Fibroblast of skin of right biceps (primary cell): ENCODE measurements at regions not wholly inside any gene's neighbourhood (a gene's known extent, or its start where the extent isn't known, plus 50 kb on each side); places are given as distances from the start of the nearest gene placed in this dataset.

Experiments
- DNase-seq: peaks from one replicate; pipeline ENCODE4 v3.0.0-alpha.2; 2013

DNA sequence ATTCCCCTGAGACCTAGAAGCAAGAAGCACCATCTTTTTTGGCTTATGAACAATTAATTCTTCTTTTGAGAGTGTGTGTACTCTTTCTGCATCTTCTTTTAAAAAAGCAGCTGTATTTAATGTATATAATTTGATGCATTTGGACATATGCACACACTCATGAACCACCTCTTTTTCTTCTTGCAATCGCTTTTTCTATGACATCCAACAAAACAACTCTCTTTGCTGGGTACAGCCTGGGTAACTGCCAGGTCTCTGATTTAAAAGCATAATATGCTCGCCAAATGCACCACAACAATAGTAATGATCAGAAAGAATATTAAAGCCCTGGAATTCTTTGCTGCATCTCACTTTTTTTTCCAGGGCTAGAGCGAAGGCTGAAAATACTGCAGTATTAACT is 97.3 kb downstream of the HAPSTR1 start:
- no peak for DNase-seq

DNA sequence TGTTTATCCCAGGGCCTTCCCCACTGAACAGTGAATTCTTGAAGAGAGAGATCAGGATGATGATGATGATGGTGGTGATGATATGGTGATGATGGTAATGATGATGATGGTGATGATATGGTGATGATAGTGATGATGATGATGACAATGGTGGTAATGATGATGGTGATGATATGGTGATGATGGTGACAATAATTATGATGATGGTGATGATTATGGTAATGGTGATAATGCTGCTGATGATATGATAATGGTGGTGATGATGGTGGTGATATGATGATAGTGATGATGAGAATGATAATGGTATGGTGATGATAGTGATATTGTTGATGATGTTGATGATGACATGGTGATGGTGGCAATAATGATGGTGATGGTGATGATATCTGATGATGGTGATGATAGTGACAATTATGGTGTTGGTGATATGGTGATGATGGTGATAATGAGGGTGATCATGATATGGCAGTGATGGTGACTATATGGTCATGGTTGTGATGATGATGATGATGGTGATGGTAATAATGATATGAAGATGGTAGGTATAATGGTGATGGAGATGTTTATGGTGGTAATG is 99.9 kb downstream of the HAPSTR1 start:
- DNase-seq = no peak

DNA sequence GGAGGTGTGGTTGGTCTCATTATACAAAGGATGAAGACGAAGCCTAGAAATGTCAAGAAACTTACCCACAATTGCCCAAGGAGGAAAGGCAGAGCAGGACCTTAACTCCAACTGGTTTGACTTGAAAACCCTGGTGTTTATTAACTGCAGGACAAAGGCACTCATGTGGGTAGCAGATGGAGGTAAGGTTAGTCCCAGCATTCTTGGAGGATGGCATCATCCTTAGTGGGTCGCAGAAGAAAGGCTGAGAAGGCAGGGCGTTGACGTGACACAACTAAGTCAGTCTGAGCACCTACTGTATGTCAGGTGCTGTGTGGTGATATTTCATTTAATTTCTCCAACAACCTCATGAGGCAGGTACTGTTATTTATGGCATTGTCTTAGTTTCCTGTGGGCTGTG is 101.3 kb downstream of the HAPSTR1 start:
- no peak for DNase-seq

DNA sequence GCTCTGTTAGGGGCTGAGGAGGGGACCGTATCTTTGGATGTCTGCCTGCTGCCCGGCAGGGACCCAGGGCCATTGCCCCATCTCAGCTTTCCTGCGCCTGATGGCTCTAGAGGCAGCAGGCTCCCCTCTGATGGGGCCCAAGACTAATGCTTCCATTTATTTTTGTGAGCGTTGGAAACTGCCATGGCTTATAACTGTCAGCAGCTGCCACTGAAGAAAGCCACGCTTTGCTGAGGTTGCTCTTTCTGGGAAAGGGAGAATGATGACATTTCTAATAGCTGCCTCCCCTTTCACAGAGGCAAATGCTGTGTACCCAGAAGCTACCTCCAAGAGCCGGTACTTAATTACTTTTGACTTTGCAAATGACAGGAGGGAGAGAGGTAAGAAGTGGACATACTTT is 103.8 kb downstream of the HAPSTR1 start:
- DNase-seq = no peak

DNA sequence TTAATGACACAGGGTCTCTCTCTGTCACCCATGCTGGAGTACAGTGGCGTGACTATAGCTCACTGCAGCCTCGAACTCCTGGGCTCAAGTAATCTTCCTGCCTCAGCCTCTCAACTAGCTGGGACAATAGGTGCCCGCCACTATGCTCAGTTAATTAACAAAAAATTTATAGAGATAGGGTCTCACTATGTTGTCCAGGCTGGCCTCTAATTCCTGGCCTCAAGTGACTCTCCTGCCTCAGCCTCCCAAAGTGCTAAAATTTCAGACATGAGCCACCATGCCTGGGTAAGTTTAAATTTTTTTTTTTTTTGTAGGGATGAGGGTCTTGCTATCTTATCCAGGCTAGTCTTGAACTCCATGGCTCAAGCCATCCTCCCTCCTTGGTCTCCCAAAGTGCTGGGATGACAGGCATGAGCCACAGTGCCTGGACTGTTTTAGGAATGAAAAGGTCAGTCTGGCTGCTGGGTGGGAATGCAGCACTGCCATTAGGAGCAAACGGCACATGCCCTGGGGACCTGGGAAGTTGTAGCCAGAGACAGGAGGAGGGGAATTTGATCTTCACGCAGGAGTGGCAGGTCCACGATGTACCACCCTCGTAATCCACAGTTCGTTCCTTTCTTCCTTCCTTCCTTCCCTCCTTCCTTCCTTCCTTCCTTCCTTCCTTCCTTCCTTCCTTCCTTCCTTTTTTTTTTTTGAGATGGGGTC is 106.7 kb downstream of the HAPSTR1 start:
- no peak for DNase-seq

DNA sequence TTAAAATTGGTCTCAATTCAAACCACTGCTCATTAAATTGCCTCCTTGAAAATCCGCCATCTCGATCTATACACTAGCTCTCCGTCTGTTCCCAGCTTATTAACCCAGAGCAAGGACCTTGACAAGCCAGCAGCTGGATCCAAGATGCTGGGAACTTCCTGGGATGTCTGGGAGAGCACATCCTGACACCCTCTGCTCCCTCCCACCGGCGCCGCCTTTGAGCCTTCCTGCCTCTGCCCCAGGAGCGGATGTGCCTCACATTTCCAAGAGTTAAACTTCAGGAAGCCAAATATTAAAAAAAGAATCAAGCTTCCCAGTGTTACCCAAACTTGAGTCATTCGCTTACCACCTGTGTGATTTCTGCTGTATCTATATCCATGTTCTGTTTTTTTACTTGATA is 107.9 kb downstream of the HAPSTR1 start:
- no peak for DNase-seq

DNA sequence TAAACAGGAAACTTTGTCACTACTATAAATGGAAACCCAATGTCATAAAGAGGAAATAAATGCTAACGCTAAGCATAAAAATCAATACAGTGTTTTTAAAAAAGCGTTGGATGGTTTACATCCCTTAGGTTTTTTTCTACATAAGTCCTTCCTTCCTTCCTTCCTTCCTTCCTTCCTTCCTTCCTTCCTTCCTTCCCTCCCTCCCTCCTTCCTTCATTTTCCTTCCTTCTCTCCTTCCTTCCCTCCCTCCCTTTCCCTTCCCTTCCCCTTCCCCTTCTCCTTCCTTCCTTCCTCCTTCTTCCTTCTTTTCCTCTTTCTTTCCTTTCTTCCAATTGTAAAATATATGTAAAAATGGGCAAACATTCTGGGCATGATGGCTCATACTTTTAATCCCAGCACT is 108.3 kb downstream of the HAPSTR1 start:
- DNase-seq = no peak

DNA sequence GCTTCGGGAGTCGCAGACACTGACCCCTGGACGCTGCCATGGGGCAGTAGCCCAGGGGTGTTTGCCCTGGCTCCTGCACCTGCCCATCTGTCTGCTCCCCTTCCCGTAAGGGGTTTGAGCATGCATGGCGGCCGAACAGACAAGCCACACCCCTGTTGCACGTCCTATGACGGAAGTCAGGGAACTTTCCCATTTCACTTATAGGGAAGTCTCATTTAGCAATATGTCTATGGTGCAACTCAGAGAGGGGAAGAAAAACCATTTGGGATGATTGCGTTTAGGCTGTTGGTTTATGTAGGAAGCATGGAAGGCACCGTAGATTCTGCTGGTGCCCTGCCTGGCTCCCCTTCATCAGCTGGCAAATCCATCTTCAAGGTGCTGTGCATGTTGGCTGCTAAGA is 112.5 kb downstream of the HAPSTR1 start:
- no peak for DNase-seq

DNA sequence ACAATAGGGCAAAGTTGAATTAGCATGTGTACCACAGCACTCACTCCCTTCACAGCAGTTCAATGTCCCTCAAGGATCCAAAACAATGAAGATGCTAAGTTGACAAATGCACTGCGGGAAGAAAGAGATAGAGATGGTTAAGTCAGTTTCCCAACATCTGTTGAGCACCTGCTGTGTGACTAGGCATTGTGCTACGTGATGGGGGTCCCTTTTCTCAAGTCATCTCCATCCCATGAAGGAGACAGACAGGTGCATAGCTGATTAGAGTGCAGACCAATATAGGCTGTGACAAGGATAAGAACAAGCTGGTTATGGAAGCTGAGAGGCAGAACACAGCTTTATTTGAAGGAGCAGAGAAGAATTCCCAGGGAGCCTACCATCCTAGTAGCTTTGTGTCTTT is 114.2 kb downstream of the HAPSTR1 start:
- DNase-seq = no peak

DNA sequence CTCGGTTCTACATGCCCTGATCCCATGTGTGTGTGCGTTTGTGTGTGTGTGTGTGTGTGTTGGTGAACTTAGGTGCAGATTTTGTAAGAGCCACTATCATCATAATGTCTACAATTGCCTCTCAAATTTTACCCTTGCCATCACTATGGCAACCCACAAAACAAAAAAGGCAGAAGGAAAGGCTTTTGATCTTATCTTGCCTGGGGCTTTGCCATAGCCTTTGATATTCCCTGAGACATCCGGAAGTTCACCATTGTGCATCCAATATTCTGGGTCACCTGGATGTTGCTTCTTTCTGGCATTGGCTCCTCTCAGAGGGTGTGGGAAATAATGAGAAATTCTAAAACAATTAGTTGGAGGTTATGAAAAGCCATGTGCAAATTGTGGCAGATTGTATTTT is 114.7 kb downstream of the HAPSTR1 start:
- DNase-seq = no peak

DNA sequence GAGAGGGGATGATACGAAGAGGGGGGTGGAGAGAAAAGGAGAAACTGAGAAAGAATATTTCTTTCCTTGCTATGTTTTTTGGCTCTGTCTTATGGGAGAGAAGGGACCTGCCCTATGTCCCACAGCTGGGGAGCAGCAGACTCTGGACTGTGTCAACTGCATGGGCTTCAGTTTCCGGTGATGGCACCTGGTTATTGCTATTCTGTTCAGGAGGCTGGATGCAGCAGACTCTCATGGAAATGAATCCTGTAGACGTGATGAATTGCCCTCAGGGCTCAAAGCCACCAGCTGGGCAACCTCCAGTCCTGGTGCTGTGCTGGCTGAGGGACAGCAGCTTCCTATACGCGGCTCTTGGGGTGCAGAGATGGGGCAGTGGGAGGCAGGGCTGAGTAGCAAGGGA is 121.2 kb downstream of the HAPSTR1 start:
- no peak for DNase-seq

DNA sequence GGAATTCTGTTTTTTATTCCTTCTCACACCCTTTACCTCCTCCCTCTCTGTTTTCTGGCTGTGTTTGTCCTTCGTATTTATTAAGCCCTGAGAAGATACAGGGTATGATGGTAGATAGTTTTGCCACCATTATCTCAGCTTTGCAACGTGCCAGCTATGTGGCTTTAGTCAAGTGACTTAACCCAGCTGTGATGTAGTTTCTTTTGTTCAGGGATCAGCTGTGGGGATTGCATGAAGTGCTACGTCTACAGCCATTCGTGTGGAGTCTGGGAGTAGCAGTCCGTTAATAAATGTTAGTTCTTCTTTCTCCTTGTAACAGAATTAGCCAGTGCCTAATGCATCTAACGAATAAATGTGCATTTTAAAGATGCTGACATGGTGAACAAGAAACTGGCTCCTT is 128.4 kb downstream of the HAPSTR1 start:
- DNase-seq = no peak

DNA sequence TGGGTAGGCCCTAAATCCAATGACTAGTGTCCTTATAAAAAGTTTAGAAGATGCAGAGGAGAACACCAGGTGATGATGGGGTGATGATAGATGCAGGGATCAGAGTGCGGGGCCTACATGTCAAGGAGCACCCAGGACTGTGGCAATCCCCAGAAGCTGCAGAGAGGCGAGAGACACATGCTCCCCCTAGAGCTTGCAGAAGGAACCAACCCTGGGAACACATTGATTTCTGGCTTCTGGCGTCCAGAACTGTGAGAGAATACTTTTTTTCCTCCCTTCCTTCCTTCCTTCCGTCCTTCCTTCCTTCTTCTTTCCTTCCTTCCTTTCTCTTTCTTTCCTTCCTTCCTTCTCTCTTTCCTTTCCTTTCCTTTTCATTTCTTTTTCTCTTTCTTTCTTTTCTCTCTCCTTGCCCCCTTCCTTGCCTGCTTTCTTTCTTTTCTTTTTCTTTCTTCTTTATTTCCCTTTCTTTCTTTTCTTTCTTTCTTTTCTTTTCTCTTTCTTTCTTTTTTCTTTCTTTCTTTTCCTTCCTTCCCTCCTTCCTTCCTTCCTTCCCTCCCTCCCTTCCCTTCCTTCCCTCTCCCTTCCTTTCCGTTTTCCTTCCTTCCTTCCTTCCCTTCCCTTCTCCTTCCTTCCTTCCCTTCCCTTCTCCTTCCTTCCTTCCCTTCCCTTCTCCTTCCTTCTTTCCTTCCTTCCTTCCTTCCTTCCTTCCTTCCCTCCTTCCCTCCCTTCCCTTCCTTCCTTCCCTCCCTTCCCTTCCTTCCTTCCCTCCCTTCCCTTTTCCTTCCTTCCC is 134.3 kb downstream of the HAPSTR1 start:
- no peak for DNase-seq

DNA sequence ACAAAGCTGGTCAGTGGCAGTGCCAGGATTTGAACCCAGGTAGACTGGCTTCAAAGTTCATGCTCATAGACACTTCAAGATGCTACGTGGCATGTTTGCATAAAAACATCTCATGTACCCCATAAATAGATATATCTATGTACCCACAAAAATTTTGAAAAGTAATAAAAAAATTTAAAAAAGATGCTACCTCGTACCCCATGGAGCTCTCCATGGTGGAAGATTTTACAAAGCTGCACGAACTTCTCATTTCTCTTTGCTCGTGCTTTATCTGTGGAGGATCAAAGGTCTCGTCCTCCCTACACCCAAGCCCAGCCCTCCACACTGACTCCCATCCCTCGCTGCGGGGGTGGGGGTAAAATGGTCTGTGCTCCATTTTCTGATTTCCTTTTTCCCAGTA is 135.5 kb downstream of the HAPSTR1 start:
- no peak for DNase-seq

DNA sequence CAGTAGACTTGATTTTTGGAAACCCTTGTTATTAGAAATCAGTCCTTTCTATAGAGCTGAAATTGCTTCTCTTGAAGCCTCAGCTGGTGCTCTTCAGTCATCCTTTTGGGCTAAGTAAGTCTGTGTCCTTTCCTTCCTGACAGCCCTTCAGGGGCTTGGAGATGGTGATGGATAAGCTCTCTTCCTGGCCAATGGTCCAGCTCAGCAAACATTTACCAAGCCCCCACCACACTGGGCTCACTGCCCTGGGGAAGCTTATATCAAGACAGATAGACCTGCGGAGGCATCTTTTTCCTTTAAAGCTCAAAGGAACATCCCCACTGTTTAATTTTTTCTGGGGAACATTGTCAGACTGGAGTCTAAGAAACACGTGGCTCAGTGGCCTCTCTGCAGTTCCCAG is 139.6 kb downstream of the HAPSTR1 start:
- DNase-seq = no peak

DNA sequence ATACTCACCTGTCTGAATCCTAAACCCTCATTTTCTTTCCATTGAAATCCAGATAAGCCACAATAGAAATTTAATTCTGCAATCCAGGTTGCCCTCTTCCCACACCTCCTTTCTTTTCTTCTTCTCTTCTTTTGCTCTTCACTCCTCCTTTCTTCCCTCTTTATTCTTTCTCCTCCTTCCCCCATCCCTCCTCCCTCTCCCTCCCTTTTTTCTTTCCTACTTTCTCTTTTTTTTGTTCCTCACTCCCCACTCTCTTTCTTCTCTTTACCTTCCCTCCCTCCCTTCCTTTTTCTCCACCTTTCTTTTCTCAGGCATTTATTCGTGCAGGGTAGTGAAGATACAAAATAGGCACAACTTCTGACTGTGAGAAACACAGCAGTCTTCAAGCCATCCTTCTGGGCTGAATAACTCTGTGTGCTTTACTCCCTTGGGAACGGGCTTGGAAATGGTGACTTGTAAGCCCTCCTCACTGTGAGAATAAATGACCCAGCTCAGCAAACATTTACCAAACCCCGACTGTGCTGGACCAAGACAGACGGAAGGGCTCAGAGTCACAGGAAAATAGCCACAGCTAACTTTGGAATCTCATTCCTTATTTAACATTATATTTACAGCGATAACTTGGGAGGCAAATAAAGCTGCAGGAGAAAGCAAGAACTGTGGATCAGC is 140.8 kb downstream of the HAPSTR1 start:
- no peak for DNase-seq

DNA sequence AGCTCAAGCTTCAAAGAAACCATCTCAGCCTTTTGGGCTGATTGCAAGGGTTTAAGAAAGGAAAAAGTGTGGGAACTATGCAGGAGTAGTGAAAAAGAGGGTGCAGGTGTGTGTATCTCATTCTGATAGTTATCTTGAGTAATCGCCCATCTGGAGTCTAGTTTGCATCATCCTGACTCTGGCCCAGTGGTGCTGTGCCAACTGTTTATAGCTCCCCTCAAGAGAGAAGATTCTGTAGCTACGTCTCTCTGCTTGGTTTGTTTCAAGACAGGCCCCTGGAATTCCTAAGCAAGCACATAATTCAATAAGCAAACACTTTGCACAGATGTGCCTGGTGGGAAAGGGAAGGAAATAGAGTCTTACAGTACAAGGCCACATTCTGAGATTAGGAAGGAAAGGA is 144.4 kb downstream of the HAPSTR1 start:
- no peak for DNase-seq

DNA sequence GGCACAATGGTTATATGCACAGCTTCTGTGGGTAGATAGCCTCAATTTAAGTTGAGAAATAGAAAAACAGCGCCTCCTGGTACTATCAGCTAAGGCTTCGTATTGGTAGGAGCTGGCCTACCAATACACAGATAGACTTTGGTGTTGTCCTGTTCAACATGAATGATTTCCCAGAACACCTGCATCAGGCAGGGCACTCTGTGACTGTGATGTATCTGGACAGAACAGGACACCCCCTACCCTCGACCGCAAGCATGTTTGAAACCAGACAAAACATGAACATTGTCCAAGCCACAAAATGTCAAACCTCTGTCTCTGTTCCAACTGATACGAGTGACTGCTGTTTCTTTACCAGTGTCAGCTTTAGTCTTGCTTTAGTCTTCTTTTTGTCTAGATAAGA is 144.9 kb downstream of the HAPSTR1 start:
- DNase-seq = no peak

DNA sequence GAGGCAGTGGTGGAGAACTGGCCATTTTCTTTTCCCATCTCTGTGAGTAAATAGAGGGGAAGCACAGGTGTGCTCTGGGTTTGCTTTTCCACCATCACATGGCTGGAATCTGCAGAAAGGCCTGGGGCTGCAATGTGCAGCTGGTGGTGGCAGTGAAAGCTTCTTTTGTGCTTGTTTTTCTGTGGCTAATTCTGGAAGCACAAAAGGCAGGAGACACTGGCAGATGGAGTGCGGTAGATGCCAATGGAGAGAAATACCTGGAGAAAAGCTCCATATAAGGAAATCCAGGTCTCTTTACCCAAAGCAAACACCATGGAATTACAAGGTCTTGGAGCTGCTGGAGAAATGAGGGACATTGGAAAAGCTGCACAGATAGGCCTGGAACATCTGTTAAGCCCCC is 146.9 kb downstream of the HAPSTR1 start:
- DNase-seq = no peak

DNA sequence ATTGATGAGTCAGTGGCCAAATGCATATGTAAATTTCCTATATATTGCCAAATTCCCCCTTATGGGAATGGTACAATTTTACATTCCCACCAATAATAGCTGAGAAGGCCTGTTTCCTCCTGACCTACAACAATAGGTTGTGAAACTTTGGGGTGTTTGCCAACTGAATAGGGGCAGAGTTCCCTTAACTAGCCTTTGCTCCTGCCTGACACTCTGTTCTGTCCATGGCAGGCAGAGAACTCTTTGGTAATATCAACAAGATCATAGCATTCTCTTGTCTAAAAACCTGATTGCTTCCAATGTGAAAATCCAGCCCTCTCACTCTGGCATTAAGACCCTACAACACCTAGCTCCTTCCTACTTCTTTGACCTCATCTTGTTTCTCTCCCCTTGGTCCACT is 149.7 kb downstream of the HAPSTR1 start:
- DNase-seq = no peak

DNA sequence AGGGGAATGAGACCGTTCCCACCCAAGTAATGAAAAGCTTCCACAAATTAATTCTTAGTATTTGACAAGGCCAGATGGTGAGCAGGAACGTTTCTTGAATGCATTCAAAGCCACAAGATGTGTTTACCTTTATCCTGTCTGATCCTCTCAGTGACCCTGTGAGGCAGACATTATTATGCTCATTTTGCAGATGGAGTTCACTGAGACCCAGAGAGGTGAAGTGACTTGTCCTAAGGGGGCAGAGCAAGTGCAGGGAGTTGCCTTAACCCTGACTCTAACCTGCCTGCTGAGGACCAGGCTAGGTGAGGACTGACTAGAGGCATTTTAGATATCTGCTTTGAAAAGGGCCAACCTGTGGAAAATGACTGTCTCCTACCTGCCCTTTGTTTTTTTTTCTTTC is 156.7 kb downstream of the HAPSTR1 start:
- DNase-seq = no peak

DNA sequence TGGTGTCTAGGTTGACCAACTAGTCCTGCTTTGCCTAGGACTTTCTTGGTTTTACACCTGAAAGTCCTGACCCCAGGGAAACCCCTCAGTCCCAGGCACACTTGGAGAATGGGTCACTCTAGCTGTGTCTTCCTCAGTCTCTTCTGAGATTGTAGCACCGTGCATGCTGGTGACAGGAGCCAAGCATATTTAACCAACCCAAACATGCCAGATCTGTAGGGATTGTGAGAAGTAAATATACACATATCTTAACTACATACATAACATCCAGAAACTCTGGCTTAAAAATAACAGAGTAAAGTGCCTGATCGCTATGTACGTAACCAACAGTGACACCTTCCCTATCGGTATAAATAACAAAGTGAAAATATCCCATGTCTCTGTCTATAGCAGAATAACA is 158.1 kb downstream of the HAPSTR1 start:
- DNase-seq = no peak

DNA sequence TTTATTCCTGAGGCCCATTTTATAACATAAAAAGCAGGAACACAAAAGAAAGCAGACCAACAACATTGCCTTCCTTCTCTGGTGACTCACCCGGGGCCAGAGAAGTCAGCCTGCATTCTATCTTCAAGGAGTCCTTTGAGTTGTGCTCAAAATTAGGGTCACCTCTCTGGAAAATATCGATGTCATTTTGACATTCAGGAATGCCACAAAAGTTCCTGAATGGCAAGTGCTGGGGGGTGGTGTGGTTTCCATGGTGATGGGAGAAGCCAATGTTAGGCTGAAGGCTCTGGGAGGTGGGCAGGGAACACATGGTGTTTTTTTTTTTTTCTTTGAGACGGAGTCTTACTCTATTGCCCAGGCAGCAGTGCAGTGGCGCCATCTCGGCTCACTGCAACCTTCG is 159.6 kb downstream of the HAPSTR1 start:
- DNase-seq = no peak

DNA sequence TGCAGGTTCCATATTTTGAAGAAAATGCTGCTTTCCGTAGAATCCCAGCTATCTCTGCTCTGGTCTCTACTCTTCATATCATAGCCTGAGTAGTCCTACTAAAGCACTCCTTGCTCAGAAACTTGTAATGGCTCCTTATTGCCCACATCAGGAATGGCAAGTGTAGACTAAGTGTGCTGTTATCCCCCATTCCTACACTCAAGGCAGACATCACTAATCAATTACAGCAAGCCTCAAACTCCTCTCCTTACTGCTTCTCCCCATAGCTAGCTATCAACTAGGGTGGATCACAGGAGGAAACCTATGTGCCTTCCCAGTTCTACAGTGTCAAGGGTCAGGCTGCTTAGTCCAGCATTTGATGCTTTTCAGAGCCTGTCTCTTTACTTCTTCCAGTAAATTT is 163.4 kb downstream of the HAPSTR1 start:
- DNase-seq = no peak
